A673 (cell line): ENCODE measurements at regions not wholly inside any gene's neighbourhood (a gene's known extent, or its start where the extent isn't known, plus 50 kb on each side); places are given as distances from the start of the nearest gene placed in this dataset.

Source experiments
- BruUV-seq: library from RNA; stranded (reverse); fragments of 400-500 nt; replicated peaks from 2 replicates; lab custom pipeline; 2021; lab: Mats Ljungman, UMichigan
- CTCF ChIA-PET: fragments of 300-600 bp; sonication (Branson Sonifier 250); formaldehyde crosslinking; loops from one replicate; lab custom pipeline; 2022; ENCODE audit warnings: antibody characterized with exemption; lab: Charles Lee
- POLR2A ChIA-PET: fragments of 300-600 bp; sonication (Branson Sonifier 250); formaldehyde crosslinking; loops from one replicate; lab custom pipeline; 2022; ENCODE audit warnings: antibody characterized with exemption; ENCODE audit not compliant: low non-redundant PET; lab: Charles Lee
- DNase-seq: peaks from one replicate; pipeline ENCODE4 v3.0.0-alpha.2; 2015; ENCODE audit warnings: low spot score
- H3K27ac ChIP-seq: fragments of 200-600 bp; sonication (generic); 2 replicates; pipeline ENCODE4 v1.5.1; 2016; ENCODE audit warnings: mixed run types, low read depth, mild to moderate bottlenecking, mixed read lengths, antibody characterized with exemption, low read length; ENCODE audit not compliant: poor library complexity, severe bottlenecking
- H3K27me3 ChIP-seq: fragments of 200-600 bp; sonication (generic); replicated peaks from 2 replicates; pipeline ENCODE4 v1.6.1; 2017; ENCODE audit warnings: mixed run types, low read depth, mild to moderate bottlenecking, mixed read lengths, antibody characterized with exemption, low read length; ENCODE audit not compliant: insufficient read depth, poor library complexity
- H3K36me3 ChIP-seq: fragments of 200-600 bp; sonication (generic); 2 replicates; pipeline ENCODE4 v1.6.1; 2016; ENCODE audit warnings: mixed run types, mild to moderate bottlenecking, mixed read lengths, antibody characterized with exemption, low read length; ENCODE audit not compliant: insufficient read depth, poor library complexity, severe bottlenecking
- H3K4me1 ChIP-seq: fragments of 200-600 bp; sonication (generic); 2 replicates; pipeline ENCODE4 v1.6.1; 2017; ENCODE audit warnings: mixed run types, mild to moderate bottlenecking, mixed read lengths, antibody characterized with exemption, low read length; ENCODE audit not compliant: insufficient read depth, poor library complexity, severe bottlenecking
- H3K4me3 ChIP-seq: fragments of 200-600 bp; sonication (generic); 2 replicates; pipeline ENCODE4 v1.5.1; 2016; ENCODE audit warnings: low read depth, mixed run types, mild to moderate bottlenecking, mixed read lengths, low read length; ENCODE audit not compliant: poor library complexity, severe bottlenecking
- H3K9me3 ChIP-seq: fragments of 200-600 bp; sonication (generic); 2 replicates; pipeline ENCODE4 v1.6.1; 2016; ENCODE audit warnings: mixed run types, low read depth, mild to moderate bottlenecking, mixed read lengths, antibody characterized with exemption, low read length; ENCODE audit not compliant: poor library complexity, severe bottlenecking
- CTCF ChIP-seq: fragments of 300-800, 200-600 bp; sonication (generic); conservative IDR thresholded peaks from 2 replicates; pipeline ENCODE4 v1.5.1; 2017; ENCODE audit warnings: low read depth, mild to moderate bottlenecking, antibody characterized with exemption, low read length, moderate library complexity, mixed read lengths
- EZH2 ChIP-seq: fragments of 200-600 bp; sonication (generic); IDR thresholded peaks from 2 replicates; pipeline ENCODE4 v1.6.1; 2017; ENCODE audit warnings: borderline replicate concordance, low read depth, mild to moderate bottlenecking, mixed read lengths, antibody characterized with exemption, low read length; ENCODE audit not compliant: poor library complexity, severe bottlenecking
- intact Hi-C: fragments of 100-400 bp; cut with micrococcal nuclease; formaldehyde crosslinking; loops from one replicate; pipeline ENCODE4 v1.10.0; 2022; ENCODE audit not compliant: unreplicated experiment

GRCh38 chr1:222161676-222162075 is 386.2 kb downstream of the HHIPL2 start:
- intact Hi-C loops = no loop called here
- TF ChIP-seq CTCF (no peak), EZH2 (no peak)
- H3K4me1 ChIP-seq = no peaks in the 10 kb centered on the region
- ChIA-PET CTCF (no interaction called here), POLR2A (no interaction called here)
- no peak overlapping the region for H3K27ac ChIP-seq
- no TSS peak for BruUV-seq
- peak; percentile 7 for DNase-seq
- H3K4me3 ChIP-seq = no peak overlapping the region
- no peaks in the 10 kb centered on the region for H3K36me3 ChIP-seq
- no peaks in the 10 kb centered on the region for H3K27me3 ChIP-seq
- H3K9me3 ChIP-seq = no peaks in the 10 kb centered on the region

GRCh38 chr1:222157612-222158011 is 390.3 kb downstream of the HHIPL2 start:
- Histone ChIP-seq H3K4me1 (no peaks in the 10 kb centered on the region), H3K9me3 (no peaks in the 10 kb centered on the region), H3K36me3 (no peaks in the 10 kb centered on the region), H3K27me3 (no peaks in the 10 kb centered on the region), H3K4me3 (no peak overlapping the region), H3K27ac (no peak overlapping the region)
- BruUV-seq = no TSS peak
- TF ChIP-seq CTCF (no peak), EZH2 (no peak)
- intact Hi-C loops = no loop called here
- ChIA-PET CTCF (no interaction called here), POLR2A (no interaction called here)
- no peak for DNase-seq

GRCh38 chr1:222140206-222140605 is 398.3 kb upstream of the DUSP10 start:
- intact Hi-C loops = no loop called here
- no peak overlapping the region for H3K27ac ChIP-seq
- H3K4me3 ChIP-seq = no peak overlapping the region
- ChIA-PET POLR2A (no interaction called here), CTCF (no interaction called here)
- no TSS peak for BruUV-seq
- TF ChIP-seq EZH2 = no peak
- TF ChIP-seq CTCF = no peak
- no peaks in the 10 kb centered on the region for H3K27me3 ChIP-seq
- H3K9me3 ChIP-seq = no peaks in the 10 kb centered on the region
- no peak for DNase-seq
- no peaks in the 10 kb centered on the region for H3K36me3 ChIP-seq
- H3K4me1 ChIP-seq = no peaks in the 10 kb centered on the region
